ENCODE measurements at regions not wholly inside any gene's neighbourhood (a gene's known extent, or its start where the extent isn't known, plus 50 kb on each side); places are given as distances from the start of the nearest gene placed in this dataset.

- no peak for DNase-seq (ENCODE audit: low read depth)
These were observed 307.2 kb downstream of the GADD45G start for GRCh38 chr9:89911721-89912604.

DNA sequence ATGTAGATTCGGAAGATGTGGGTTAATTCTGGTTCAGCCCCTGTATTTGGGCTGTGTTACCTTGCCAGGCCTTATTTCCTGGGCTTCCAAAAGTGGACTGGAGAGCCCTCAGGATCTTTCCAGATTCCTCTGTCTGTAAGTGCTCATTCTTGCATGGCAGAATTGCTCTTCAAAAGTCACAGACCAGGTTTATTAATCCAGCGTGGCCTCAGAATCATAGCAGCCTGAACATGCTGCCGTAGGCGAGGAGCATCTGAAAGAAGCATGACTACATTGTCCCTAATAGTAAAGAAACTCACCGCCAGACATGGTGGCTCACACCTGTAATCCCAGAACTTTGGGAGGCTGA, 307.8 kb downstream of the GADD45G start:
- no peak for DNase-seq (ENCODE audit: low read depth)

- no peak for DNase-seq (ENCODE audit: low read depth)
These were observed 310.4 kb downstream of the GADD45G start for GRCh38 chr9:89915187-89915586.

DNA sequence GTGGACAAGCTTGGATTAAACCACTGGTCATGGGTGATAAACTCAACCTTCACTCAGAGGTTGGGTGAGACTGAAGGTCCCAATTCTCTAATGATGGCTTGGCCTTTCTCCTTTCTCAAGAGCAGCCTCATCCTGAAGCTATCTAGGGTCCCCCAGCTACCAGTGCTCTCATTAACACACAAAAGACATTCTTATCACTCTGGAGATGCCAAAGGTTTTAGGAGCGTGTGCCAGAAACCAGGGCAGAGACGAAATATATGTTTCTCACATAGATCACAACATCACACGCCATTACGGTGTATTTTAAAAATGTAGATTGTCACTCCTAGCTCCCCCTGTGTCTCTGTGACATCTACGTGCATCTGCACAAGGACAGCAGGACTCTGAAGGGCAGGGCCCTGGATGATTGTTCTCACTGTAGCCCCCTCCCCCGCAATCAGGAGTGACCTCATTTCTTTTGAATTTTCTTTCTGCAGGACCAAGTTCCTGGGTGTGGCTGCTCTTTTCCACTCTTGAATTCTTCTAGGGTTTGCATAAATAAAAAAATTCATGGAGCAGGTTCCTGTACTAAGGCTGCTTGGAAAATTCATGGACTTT, 311.3 kb downstream of the GADD45G start:
- DNase-seq (ENCODE audit: low read depth) = no peak

DNA sequence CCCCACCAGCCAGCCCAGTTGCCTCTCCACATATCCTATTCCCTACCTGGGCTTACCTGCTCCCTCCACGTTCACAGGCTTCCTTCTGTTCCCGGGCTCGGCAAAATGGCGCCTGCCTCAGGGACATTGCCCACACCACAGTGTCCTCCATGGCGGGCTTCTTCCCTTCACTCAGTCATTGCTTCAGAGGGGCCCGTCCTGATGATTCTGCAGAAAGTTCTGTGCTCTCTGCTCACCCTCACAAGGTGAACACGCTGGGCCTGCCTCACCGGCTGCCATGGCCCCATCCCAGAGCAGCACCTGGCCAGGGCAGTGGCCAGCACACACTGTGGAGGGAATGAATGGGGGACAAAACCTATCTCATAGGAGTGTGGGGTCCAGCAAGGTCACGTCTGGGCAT, 313.0 kb downstream of the GADD45G start:
- DNase-seq (ENCODE audit: low read depth) = no peak

GRCh38 chr9:89919171-89919681, 314.4 kb downstream of the GADD45G start:
- no peak for DNase-seq (ENCODE audit: low read depth)

DNA sequence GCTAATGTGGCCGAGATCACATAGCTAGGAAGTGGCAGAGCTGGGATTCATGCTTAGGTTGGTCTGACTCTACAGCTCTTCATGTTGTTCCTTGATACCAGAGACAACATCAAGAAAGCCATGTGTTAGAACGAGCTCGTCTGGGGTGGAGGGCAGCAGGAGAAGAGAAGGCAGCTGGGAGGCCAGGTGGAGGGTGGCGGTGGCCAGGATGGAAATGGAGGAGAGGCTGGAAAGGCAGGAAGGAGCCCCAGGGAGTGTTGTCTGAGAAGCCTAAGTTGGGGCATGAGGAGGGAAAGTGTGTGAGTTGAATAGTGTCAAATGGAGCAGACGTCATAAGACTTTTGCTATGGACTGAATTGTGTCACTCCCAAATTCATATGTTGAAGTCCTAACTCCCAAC, 315.3 kb downstream of the GADD45G start:
- DNase-seq (ENCODE audit: low read depth) = no peak

DNA sequence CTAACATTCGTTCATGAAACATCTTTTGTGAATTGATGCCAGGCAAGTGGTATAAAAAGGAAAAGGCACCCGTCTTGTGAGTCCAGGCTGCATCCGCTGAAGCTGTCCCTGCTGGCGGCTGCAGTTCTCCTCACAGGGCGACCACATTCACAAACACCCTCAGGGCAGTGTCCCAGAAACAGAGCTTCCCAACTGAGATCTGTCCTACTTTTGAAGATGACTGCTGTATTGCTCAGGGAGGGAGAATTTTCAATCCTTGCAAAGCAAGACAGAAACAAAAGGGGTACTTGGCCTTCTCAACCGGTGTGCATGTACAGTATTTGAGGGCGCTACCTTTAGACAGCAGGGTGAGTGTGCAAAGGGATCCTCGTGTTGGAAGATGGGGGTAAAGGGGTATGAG, 316.1 kb downstream of the GADD45G start:
- DNase-seq (ENCODE audit: low read depth) = no peak

DNA sequence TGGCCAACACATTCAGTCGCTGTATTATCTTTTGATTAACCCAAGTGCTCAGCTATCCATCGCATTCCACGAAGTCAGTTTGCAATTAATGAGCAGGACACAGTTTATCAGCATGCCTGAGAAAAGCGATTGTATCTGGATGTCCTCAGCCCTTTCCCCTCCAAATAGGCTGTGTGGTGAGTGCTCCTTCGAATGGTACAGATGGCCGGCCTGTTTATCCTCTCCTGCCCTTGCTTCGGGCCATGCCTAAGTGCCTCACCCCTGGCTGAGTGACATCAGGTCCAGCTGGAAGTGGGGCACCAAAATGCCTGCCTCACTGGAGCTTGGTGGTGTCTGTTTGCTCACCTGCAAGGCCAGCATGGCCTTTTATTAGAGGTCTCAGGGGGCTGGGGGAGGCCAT, 317.3 kb downstream of the GADD45G start:
- DNase-seq (ENCODE audit: low read depth) = no peak

- no peak for DNase-seq (ENCODE audit: low read depth)
These were observed 318.4 kb downstream of the GADD45G start for GRCh38 chr9:89923174-89923573.

GRCh38 chr9:89923961-89924504, 319.2 kb downstream of the GADD45G start:
- DNase-seq (ENCODE audit: low read depth) = no peak

DNA sequence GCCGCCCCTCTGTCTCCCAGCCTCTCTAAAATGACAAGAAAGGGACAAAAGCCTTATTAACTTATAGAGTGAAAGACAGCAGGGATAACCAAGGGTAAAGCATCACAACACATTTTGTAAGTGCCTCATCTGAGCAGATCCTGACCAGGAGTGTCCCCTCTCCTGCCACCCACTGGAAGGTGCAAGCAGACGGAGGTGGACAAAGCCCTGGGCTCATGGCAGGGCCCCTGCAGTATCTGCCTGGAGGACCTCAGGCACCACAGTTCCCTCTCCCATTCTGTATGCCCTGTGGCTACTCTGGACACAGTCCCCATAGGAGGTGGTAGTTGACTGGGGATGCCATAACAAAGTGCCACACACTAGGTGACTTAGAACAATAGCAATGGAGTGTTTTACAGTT, 319.8 kb downstream of the GADD45G start:
- no peak for DNase-seq (ENCODE audit: low read depth)

- DNase-seq (ENCODE audit: low read depth) = no peak
These were observed 321.4 kb downstream of the GADD45G start for GRCh38 chr9:89926167-89926566.

DNA sequence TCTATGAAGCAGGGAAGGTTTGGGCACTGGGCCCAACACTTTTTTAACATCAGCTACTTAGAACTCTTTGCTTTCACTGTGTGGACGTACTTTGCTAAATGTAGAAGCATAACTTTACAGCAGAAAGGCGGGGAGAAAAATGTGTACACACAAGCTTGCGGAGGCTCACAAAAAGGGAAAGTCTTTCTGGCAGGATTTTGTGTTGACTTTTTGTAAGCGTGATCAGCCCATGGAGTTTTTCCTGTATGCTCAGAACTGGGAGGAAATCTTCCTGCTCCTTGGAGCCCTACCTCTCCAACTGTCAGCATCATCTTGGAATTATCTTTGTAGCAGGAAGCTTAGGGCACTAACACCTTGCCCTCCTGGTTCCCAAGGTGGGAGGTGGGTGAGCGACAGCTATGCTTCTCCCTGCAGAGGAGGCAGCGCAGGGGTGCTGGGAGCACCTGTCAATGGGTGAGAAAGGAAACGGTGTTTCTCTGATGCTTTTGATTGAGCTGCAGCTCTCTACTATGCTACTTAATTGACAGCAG, 321.9 kb downstream of the GADD45G start:
- no peak for DNase-seq (ENCODE audit: low read depth)

GRCh38 chr9:89928106-89928505, 323.3 kb downstream of the GADD45G start:
- no peak for DNase-seq (ENCODE audit: low read depth)

- DNase-seq (ENCODE audit: low read depth) = no peak
These were observed 323.9 kb downstream of the GADD45G start for GRCh38 chr9:89928521-89929275.

DNA sequence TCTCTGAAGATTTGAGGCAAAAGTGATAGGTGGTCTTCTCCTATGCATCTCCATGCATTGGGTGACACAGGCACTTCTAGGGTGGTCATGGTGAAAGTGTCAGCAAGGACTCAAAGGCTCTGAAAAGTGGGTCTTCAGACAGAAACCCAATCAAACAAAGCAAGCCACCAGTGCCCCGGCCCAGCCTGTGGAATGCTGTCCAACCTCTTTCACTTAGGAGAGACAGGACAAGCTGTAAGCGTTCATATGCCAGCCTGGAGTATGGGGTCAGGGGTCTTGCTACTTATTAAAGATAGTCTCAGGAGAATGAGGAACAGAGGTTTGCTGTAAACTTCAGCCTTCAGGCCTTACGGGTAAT, 324.5 kb downstream of the GADD45G start:
- no peak for DNase-seq (ENCODE audit: low read depth)

DNA sequence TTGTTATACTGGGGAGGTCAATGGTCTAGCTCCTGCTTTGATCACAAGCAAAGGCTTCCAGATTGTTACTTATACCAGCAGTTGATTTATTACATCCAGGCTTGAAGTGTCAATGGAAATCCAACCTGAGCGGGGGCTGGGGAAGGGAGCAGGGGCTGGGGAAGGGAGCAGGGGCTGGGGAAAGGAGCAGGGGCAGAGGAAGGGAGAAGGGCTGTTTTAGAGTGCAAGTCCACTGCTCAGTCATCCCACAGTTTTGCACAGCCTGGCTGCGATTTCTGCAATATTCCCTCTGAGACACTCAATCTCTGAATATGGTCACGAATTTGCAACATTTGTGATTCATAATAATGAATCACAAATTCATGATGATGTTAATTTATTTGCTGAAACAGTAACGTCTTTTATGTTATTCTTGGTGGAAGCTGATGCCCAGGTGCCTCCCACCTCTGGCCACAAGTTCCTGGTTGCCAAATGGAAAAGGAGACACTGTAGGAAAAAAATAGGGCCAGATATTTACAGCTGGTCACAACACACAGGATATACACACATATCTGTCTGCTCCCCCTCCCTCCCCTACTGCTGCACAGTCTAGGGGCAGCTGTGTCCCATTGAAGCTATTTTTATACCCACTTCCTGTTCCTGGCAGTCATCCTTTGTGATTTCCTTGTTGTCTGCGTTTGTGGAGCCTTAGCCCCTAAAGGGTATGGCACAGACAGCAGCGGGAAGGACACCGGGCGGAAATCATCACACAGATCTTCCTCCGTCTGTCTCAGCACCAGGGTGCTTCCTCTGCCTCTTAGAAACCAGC, 325.1 kb downstream of the GADD45G start:
- DNase-seq (ENCODE audit: low read depth) = no peak

DNA sequence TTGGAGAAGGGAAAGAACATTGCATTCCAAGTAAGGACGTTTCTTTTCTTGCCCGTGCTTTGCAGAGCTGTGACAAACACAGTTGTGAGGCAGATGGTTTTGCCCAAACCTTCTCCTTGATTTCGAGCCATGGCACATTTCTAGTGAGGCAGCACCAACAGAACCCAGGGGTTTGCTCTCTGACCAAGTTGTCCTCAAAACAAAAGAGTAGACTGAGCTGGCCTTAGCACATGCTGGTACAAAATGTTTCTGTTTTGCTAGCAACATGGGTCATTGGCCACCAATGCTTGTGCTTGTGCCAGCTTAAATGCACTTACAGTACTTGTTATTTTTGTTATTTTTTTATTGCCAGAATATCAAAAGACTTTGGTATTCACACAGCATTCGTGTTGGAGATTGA, 328.8 kb downstream of the GADD45G start:
- DNase-seq (ENCODE audit: low read depth) = no peak

DNA sequence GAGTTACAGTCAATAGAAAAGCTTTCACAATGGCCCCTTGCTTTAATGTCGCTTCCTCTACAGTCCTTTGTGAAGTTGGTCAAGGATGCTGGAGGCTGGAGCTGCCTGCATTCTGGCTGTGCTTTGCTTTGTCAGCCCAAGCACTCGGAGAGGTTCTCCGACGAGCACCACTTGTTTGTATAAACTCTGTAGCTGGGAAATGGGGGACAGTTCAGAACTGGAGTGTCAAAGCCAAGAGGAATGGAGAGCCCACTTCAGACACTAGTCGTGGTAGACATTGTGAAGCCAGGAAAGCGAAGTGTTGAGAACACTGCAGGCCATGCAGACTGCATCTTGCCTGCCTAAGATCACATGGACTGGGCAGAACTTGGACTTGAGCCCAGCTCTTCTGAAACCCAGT, 330.3 kb downstream of the GADD45G start:
- no peak for DNase-seq (ENCODE audit: low read depth)

DNA sequence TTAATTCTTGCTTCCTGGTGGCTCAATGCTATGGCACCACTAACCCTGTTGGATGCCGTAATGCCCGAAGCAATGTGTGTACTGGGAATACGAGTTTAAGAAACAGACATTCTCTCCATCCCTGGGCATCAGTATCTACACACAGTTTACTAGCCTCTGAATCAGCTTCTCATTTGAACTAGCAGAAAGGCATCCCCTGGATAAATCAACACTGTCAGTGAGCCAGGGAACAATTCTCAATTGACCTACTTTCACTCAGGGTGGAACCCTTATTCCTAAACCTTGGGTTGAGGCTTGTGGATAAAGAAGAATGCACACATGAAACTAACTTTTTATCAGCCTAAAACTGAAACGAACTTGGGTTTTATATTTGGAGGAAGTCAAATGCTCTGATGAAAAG, 331.0 kb downstream of the GADD45G start:
- DNase-seq (ENCODE audit: low read depth) = no peak

GRCh38 chr9:89937051-89937450, 332.2 kb downstream of the GADD45G start:
- DNase-seq (ENCODE audit: low read depth) = no peak

All from stimulated activated CD8-positive, alpha-beta memory T cell treated with anti-CD3 and anti-CD28 coated beads, Interleukin-12 subunit alpha, Interleukin-12 subunit beta, amount 100 ng/mL, for 1 hour (primary cell).